Cardiac septum (tissue), 1 donor: ENCODE measurements at regions not wholly inside any gene's neighbourhood (a gene's known extent, or its start where the extent isn't known, plus 50 kb on each side); places are given as distances from the start of the nearest gene placed in this dataset.
"Not testable (repeated sequence)": the region's sequence is repeated elsewhere in the genome, so short reads cannot be mapped to it uniquely, and the experiment has no call there.

Source experiments
- DNase-seq: peaks from one replicate; pipeline ENCODE4 v3.0.0-alpha.2; 2020; ENCODE audit warnings: low spot score
- intact Hi-C: fragments of 100-400 bp; cut with DNase I; formaldehyde crosslinking; loops from one replicate; pipeline ENCODE4 v1.14.0; 2022
- donor health status: DM: no; HTN: no; CAD: no.

DNA sequence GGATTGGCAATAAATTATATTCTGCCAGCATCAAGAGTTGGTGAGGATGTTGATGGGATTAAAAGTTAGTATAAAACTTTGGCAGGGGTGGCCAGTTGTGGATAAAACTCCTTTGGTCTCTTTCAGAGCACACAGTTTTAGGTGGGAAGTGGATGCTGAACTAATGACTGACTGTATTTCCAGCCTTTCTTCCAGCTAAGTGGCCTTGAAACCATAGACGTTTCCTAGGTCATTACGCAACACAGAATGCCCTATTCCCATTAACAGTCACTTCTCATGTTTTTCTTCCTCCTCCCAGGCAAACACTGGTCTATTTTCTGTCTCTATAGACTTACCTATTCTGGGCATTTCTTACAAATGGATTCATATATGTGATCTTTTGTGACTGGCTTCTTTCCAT lies 467.4 kb downstream of the NEBL start:
- intact Hi-C loops = no loop called here
- DNase-seq = no peak

DNA sequence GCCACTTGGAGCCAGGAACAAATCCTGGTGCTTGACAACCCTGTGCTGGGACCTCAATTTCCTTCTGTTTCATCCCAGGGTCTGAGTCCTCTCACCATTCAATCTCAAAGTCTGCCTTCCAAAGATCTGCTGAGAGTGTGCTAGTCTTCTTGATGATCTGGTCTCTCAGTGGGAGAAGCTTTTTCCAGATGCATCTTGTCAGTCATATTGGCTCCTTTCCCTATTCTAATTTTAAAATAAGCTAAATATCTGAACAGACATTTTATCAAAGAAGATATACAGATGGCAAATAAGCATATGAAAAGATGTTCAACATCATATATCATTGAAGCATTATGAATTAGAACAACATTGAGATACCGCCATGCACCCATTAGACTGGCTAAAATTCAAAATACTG lies 469.3 kb downstream of the NEBL start:
- no peak for DNase-seq
- intact Hi-C loops = no loop called here

DNA sequence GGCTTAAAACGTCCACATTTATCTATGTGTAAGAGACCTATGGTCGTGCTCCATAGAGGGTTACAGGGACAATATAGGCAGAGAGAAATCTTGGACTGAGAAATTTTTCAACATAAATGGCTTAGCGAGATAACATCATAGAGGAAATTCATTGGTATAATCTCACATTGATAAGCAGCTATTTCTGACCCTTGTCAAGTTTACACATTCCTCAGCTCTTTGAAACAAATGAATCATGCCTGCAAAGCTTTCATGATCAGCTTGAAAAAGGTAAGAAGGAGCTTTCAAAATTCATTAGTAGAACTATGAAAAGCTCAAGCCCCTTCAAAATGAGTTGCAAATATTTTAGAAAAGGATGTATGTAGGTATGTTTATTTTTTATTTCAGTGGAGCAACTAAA lies 478.8 kb downstream of the NEBL start:
- no peak for DNase-seq
- intact Hi-C loops = no loop called here

DNA sequence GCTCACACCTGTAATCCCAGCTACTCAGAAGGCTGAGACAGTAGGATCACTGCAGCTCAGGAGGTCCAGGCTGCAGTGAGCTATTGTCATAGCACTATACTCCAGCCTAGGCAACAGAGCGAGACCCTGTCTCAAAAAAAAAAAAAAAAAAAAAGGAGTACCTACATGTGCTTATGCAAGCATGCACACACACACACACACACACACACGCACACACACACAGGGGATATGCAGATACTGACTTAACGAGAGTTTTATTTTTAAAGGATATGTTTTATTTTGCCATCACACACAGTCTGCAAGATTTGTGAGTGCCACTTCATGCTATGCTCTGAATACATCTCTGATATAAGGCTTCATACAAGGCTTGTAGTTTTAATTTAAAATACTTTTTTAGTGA lies 479.3 kb downstream of the NEBL start:
- intact Hi-C loops = no loop called here
- DNase-seq = no peak

DNA sequence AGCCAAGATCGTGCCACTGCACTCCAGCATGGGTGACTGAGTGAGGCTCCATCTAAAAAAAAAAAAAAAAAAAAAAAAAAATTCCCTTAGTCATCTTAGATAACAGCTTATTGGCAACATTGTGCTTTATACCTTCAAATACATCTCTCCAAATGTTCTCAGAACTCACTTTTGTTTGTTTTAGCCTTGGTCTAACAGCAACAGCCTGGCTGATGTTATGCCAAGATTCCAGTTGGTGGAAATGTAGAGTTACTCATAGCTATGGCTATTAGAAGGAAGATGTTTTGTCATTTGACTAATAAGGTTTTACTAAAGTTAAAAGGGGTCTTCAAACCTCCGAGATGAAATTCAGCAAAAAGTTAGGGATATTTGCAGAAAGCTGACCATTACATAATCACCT lies 481.4 kb downstream of the NEBL start:
- no peak for DNase-seq
- intact Hi-C loops = no loop called here

DNA sequence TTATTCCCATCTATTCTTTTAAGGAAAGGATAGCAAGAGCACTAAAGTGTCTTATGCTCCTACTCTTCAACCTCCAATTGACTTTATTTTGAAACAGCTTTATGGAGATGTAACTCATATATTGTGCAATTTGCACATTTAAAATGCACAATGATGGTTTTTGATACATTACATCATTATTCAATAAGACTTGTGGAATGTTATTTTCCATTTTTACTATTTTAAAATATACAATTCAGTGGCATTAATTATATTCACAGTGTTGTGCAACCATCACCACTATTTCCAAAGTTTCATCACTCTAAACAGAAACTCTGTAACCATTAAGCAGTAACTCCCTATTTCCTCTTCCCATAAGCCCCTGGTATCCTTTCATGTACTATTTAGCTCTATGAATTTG lies 489.8 kb downstream of the NEBL start:
- DNase-seq = no peak
- intact Hi-C loops = no loop called here

DNA sequence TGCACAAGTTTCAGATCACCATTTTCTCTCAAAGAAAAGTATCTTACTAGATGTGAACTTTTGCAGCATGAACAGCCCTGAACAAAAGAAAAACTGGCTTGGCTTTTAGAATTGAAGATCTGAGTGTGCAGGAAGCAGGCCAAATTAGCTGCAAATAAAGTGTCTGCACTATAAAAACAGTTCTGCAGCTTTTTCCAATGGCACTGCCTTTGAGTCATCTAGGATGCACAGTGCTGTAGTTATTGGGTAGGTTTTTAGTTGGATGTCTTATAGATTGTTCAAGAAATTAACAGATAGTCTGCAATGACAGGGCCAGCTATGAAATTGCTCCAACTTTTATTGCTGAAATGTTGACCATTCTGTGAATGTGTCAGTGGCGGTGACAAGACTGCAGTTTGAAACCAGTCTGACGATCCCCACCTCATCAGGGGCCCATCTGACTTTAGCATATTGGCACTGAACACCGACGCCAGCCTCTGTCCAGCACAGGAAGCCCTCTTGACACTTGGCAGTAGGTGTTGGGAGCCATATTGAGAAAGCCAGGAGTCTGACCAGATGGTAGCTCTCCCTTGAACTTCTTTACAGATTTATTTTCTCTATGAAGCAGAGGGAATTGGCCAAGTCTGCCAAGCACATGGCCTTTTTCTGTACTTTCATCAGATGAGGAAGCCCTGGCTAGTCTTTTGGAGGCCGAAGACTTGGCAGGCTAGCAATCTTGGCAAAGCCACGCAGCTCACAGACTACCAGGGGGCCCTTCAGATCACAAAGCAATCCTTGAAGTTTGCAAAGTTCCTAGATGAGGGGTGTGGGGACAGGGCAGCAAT lies 490.6 kb downstream of the NEBL start:
- DNase-seq = no peak
- intact Hi-C loops = no loop called here

DNA sequence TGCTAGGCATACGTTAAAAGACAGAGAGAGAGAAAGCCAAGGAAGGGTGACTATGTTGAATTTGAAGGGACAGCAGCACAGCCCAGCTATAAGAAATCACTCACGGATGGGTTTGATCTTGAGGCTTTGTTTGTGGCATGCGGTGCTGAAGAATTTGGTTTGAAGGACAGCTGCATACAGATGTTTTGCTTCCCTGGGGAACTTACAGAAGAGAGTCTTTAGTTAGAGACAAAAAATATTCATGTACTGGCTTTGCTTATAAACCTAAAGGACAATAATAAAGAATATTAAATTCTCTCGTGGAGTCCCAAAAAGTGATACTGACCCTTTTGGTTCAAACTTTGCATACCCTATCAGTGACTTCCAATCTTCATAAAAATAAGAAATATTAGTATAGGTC lies 491.4 kb downstream of the NEBL start:
- DNase-seq = no peak
- intact Hi-C loops = no loop called here

DNA sequence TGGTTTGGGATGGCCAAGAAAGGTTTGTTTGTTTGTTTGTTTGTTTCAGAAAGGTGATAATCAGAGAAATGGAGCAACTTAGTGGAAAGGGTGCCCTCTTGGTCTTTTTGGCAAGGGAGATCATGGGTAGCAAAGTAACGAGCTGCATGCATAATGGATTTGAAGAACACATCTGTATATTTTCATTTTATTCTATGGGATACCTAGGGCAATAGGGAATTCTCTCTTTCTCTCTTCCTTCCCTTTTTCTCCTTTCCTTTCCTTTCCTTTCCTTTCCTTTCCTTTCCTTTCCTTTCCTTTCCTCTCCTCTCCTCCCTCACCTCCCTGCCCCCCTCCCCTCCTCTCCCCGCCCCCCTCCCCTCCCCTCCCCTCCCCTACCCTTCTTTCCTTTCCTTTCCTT lies 492.1 kb downstream of the NEBL start:
- DNase-seq = no peak
- intact Hi-C loops = no loop called here

DNA sequence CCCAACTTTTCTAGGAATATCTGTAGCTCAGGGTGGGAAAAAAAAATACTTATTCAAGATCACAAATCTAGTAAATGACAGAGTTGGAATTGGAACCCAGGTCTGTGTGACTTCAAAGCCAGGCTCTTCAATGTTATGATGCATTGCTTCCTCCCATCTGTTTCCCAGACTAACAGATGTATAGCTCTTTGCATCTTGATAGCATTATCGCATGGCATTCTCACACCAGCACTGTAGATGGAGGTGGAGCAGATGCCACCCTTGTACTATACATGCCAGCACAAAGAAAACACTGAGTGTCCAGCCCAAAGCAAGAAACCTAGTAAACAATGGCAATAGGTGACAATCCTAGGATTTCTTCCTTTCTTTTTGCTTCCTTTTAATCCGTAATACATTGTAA lies 497.3 kb downstream of the NEBL start:
- intact Hi-C loops = no loop called here
- no peak for DNase-seq

DNA sequence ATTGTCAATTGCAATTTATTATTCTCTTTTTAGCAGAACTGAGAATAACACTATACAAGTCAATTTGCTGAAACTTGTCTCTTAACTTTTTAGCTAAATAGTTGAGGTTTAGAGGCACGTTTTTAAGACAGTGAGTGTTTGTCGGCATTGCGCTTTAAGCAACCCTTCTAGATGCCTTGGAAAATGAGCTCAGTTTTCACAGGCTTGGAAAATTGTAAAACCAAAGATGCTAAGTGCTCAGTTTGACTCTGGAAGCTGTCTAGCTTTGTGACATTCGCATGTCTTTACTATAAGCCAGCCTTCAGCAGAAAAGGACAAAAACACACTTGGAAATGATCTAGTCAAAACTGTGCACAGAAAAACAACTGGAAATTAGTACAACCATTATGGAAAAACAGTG lies 500.4 kb downstream of the NEBL start:
- DNase-seq = no peak
- intact Hi-C loops = no loop called here

DNA sequence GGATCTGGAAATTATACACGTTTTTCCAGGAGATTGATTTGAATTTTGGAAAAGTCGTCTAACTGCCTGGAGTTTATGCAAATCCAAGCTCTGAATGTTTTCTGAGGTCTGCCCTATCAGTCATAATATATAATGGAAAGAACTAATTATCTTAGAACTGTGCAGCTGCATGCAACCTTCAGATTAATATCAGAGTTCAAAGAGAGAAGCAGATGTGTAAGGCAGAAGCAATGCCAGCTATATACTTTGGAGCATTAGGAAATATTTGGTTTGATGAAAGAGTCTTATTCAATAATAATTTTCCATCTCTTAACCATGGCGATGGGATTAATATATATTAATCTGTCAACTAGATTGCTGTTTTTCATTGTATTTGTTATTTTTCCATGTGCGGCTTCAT lies 500.9 kb downstream of the NEBL start:
- intact Hi-C loops = no loop called here
- no peak for DNase-seq

DNA sequence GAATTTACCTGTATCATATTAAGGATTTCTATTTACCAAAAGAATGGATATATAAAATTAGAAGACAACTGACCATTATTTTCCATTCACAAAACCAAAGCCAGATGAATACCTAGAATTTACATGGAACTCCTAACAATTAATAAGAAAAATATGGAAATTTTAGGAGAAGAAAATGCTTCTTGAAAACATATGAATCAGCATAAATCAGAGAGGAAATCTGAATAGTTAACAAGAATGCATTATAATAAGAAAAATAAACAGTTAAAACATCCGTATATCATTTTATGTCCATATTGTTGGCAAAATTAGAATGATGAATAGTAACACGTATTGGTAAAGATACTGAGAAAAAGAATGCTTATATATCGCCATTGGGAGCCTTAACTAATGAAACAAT lies 505.5 kb downstream of the NEBL start:
- DNase-seq = no peak
- intact Hi-C loops = no loop called here

DNA sequence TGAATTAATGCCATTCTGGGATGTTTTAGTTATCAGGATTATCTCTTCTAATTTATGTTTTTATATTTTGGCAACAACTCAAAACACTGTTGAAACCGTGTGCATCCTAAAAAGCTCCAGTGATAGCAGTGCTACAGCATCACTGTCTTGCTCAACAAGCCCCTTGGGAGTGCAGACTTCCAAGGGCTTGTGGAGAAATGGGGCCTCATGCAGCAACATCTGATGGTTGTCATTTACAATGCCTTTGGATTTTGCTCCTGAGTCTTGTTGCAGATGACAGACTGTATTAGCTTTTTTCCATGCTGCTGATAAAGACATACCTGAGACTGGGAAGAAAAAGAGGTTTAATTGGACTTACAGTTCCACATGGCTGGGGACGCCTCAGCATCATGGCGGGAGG lies 515.4 kb downstream of the NEBL start:
- DNase-seq = no peak
- intact Hi-C loops = no loop called here

DNA sequence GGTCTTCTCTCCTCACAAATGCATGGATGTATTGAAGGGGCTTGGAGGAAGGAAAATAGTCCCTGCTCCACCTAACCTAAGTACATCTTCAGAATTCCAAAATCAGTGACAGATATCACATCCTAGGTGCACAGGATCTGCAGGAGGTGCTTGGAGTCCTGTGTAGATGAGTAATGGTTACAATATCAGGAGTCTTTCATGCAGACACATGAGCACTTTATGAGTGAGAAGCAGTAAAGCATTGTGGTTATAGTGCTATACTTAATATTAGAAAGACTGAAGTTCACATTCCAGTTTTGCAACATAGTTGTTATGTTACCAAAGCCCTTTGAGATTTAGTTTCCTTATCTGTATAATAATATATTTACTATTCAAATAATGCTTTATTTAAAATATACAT lies 516.7 kb downstream of the NEBL start:
- DNase-seq = no peak
- intact Hi-C loops = no loop called here

DNA sequence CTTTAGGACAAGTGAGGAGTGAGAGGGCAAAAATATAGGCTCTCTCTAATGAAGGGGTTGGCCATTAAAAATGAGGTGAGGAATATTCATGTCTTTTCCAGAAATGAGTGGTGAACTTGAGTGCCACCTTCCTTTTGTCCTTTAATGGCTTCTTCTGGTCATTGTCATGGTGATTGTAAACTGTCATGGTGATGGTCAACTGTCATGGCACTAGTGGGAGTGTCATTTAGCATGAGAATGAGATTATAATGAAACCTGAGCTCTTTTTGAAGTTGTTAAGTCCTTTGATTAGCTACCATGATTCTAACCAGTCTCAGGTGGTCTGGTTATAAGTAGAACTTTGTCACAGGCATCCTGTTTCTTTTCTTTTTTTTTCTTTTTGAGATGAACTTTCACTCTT lies 524.4 kb downstream of the NEBL start:
- intact Hi-C loops = no loop called here
- no peak for DNase-seq

DNA sequence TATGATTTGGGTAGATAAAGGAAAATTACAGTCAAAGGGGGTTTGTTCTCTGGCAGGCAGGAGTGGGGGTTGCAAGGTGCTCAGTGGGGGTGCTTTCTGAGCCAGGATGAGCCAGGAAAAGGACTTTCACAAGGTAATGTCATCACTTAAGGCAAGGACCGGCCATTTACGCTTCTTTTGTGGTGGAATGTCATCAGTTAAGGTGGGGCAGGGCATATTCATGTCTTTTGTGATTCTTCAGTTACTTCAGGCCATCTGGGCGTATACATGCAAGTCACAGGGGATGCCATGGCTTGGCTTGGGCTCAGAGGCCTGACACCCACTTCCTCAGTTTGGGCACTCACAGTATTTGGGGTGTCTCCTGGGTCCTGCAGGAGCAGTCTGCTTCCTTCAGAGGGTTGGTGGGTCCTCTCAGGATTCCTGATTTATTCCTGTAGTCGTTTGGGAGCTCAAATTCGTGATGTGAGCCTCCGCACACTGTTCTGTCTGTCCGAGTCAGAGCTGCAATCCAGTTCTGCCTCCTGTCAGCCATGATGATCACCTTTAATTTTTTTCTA lies 526.1 kb downstream of the NEBL start:
- DNase-seq, intact Hi-C loops: not testable (repeated sequence)

DNA sequence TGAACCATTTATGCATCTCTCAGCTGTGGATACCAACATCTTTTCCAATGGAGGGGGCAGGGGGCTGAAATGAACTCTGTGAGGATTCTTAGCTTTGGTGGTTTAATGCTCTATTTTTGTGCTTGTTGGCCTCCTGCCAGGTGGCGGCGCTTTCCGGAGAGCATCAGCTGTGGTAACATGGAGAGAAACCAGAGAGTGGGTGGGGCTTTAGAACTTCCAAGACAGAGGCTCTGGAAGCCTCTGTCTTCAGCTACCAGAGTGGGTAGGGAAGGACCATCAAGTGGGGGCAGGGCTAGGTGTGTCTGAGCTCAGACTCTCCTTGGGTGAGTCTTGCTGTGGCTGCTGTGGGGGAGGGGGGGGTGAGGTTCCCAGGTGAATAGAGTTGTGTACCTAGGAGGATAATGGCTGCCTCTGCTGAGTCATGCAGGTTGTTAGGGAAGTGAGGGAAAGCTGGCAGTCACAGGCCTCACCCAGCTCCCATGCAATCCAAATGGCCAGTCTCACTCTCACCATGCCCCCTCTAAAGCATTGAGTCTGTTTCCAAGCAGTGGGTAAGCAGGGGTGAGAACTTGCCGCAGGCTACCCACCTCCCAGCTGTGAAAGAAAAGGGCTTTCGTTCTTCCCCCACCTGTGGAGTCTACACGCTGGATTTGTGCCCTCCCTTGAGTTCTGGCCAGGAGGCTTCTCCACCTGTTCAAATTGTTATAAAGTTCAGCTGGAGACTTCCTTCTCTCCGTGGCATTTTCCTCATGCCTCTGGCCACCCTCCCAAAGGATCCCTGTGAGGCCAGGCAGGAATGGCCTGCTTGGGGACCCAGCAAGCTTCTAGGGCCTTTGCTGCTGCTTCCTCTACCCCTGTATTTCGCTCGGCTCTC lies 527.0 kb downstream of the NEBL start:
- intact Hi-C loops = no loop called here
- no peak for DNase-seq

DNA sequence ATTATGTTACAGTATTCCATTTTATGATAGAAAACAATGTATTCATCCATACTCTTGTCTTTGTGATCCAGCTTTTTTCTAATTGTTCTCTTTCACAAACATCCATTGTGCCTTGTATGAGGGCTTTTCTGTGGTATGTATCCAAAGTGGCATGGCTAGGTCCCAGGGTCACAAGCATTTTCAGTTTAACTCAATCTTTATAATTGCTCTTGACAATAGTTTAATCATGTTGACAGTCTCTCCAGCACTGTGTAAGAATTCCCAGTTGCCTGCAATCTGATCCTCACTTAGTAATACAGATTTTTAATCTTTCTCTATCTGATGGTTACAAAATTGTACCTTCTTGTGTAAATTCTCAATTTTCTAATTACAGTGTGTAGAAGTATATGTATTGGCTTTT lies 533.4 kb downstream of the NEBL start:
- intact Hi-C loops = no loop called here
- no peak for DNase-seq

DNA sequence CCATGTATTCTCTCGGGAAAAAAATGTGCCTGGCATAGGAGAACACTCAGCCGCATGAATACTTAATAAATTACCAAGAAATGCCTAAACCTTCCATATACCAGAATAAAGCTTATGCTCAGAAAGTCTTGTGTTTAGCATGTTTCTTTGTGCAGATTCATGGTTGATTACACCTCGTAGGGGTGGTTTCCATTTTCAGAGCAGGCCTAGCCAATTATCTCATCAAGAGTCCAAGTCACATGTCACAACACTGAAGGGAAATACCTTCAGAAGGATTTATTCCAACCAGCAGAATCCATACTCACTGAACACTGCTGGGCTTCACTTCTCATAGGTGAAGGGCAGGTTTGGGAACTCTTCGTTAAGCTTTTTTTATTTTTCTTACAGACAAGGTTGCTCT lies 539.7 kb downstream of the PLXDC2 start:
- intact Hi-C loops = no loop called here
- no peak for DNase-seq

DNA sequence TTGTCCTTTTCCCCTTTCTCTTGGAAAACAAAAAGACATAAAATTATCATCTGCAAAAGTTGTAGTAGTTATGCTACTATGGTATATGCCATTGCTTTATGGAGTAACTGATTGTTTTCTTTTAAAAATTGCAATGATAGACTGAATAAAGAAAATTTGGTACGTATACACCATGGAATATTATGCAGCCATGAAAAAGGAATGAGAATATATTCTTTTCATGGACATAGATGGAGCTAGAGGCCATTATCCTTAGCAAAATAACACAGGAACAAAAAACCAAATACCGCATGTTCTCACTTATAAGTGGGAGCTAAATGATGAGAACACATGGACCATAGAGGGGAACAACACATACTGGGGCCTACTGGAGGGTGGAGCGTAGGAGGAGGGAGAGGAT lies 538.8 kb downstream of the PLXDC2 start:
- no peak for DNase-seq
- intact Hi-C loops = no loop called here
